Endothelial cell of umbilical vein (primary cell): ENCODE measurements at regions not wholly inside any gene's neighbourhood (a gene's known extent, or its start where the extent isn't known, plus 50 kb on each side); places are given as distances from the start of the nearest gene placed in this dataset.
A peak's percentile ranks its signal among the peaks of the same experiment; 100 is the strongest.

ENCODE experiments used
- BruUV-seq: library from RNA; stranded (reverse); fragments of 400-500 nt; replicated peaks from 2 replicates; lab custom pipeline; 2021; lab: Mats Ljungman, UMichigan
- CTCF ChIA-PET: fragments of 300-600, 350-600 bp; sonication (Branson Sonifier 250); formaldehyde crosslinking; loops from one replicate; lab custom pipeline; 2021; ENCODE audit warnings: antibody characterized with exemption, inconsistent platforms; lab: Charles Lee
- POLR2A ChIA-PET: fragments of 300-600, 350-600 bp; sonication (Branson Sonifier 250); formaldehyde crosslinking; loops from one replicate; lab custom pipeline; 2021; ENCODE audit warnings: antibody characterized with exemption, inconsistent platforms; lab: Charles Lee
- DNase-seq: peaks from one replicate; pipeline ENCODE4 v3.0.0-alpha.2; 2011; ENCODE audit warnings: low read depth, low spot score
- FAIRE-seq: peaks from 2 replicates; lab custom pipeline; 2011; peaks lifted over from hg19 to GRCh38; lab: Jason Lieb, UNC
- H2AFZ ChIP-seq: 2 replicates; pipeline ENCODE4 v1.6.0; 2012; ENCODE audit warnings: low read depth, low read length, control low read depth, inconsistent platforms
- H3K27ac ChIP-seq: 2 replicates; pipeline ENCODE4 v1.5.1; 2011; ENCODE audit warnings: low read depth, mild to moderate bottlenecking, control low read depth, low read length, moderate library complexity; ENCODE audit not compliant: insufficient read depth
- H3K27me3 ChIP-seq, 2 experiments: 2 replicates each; pipeline versions ENCODE4 v1.6.0 to v1.6.1; 2011; ENCODE audit warnings: low read length in 2 of 2, mixed read lengths in 1 of 2; ENCODE audit not compliant: control insufficient read depth in 2 of 2, insufficient read depth in 2 of 2
- H3K36me3 ChIP-seq, 2 experiments: 2 replicates in 1 of 2; 3 replicates in 1 of 2; pipeline ENCODE4 v1.5.1; 2011; ENCODE audit warnings: low read length in 2 of 2, mild to moderate bottlenecking in 1 of 2, moderate library complexity in 1 of 2; ENCODE audit not compliant: control insufficient read depth in 2 of 2, insufficient read depth in 2 of 2; ENCODE audit errors: extremely low read depth in 1 of 2
- H3K4me1 ChIP-seq: 3 replicates; pipeline ENCODE4 v1.5.1; 2011; ENCODE audit warnings: mild to moderate bottlenecking, low read length; ENCODE audit not compliant: control insufficient read depth, insufficient read depth; ENCODE audit errors: extremely low read depth
- H3K4me2 ChIP-seq: 2 replicates; pipeline ENCODE4 v1.6.1; 2011; ENCODE audit warnings: low read length, control low read depth, mixed read lengths; ENCODE audit not compliant: insufficient read depth
- H3K4me3 ChIP-seq, 3 experiments: fragments of 200-600 bp in 1 of 3; sonication (generic), shearing (Covaris generic) in 1 of 3; replicated peaks in 1 of 3; 2 replicates each; pipeline ENCODE4 v1.5.1; 2011 to 2016; ENCODE audit warnings: control low read depth in 3 of 3, low read length in 3 of 3, mild to moderate bottlenecking in 2 of 3, inconsistent platforms in 1 of 3, low read depth in 1 of 3, moderate library complexity in 1 of 3; ENCODE audit not compliant: insufficient read depth in 1 of 3
- H3K79me2 ChIP-seq: 2 replicates; pipeline ENCODE4 v1.6.0; 2012; ENCODE audit warnings: low read length, inconsistent platforms; ENCODE audit not compliant: control insufficient read depth, insufficient read depth
- H3K9ac ChIP-seq: replicated peaks from 2 replicates; pipeline ENCODE3; 2011; ENCODE audit warnings: low read length, control low read depth; ENCODE audit not compliant: insufficient read depth; ENCODE audit errors: extremely low read depth
- H3K9me1 ChIP-seq: replicated peaks from 3 replicates; pipeline ENCODE4 v1.6.0; 2011; ENCODE audit warnings: mild to moderate bottlenecking, low read length; ENCODE audit not compliant: control insufficient read depth, insufficient read depth; ENCODE audit errors: extremely low read depth
- H3K9me3 ChIP-seq: replicated peaks from 2 replicates; pipeline ENCODE4 v1.5.1; 2012; ENCODE audit warnings: low read length, inconsistent platforms; ENCODE audit not compliant: control insufficient read depth, insufficient read depth
- H4K20me1 ChIP-seq: replicated peaks from 2 replicates; pipeline ENCODE3; 2011; ENCODE audit warnings: mild to moderate bottlenecking, low read length; ENCODE audit not compliant: control insufficient read depth, insufficient read depth; ENCODE audit errors: extremely low read depth
- CTCF ChIP-seq, 2 donors: IDR thresholded peaks; 1 replicate in 1 of 2; 2 replicates in 1 of 2; pipeline ENCODE4 v1.5.1; 2011; ENCODE audit warnings: low read length in 2 of 2, mild to moderate bottlenecking in 2 of 2, moderate library complexity in 2 of 2, control low read depth in 1 of 2, inconsistent platforms in 1 of 2, low read depth in 1 of 2; ENCODE audit not compliant: insufficient read depth in 1 of 2; ENCODE audit errors: extremely low read depth in 1 of 2
- EZH2 ChIP-seq: IDR thresholded peaks from 2 replicates; pipeline ENCODE4 v1.6.1; 2012; ENCODE audit warnings: borderline replicate concordance, low read depth, mild to moderate bottlenecking, moderate library complexity, low read length, inconsistent platforms; ENCODE audit not compliant: severe bottlenecking
- FOS ChIP-seq: IDR thresholded peaks from 2 replicates; pipeline ENCODE4 v1.6.1; 2011; ENCODE audit warnings: mild to moderate bottlenecking, low read length, moderate library complexity, borderline replicate concordance; ENCODE audit not compliant: insufficient read depth
- GATA2 ChIP-seq: IDR thresholded peaks from 2 replicates; pipeline ENCODE4 v1.7.0; 2011; ENCODE audit warnings: low read depth, mild to moderate bottlenecking, moderate library complexity, mixed read lengths, low read length; ENCODE audit not compliant: insufficient read length, insufficient read depth
- JUN ChIP-seq: IDR thresholded peaks from 2 replicates; pipeline ENCODE4 v1.6.1; 2011; ENCODE audit warnings: borderline replicate concordance, low read depth; ENCODE audit not compliant: insufficient read length, insufficient read depth
- MAX ChIP-seq: IDR thresholded peaks from 2 replicates; pipeline ENCODE4 v1.6.1; 2011; ENCODE audit not compliant: insufficient read depth, insufficient read length
- MYC ChIP-seq: IDR thresholded peaks from one replicate; pipeline ENCODE4 v1.6.1; 2011; ENCODE audit warnings: mild to moderate bottlenecking, low read depth, low read length
- POLR2A ChIP-seq: IDR thresholded peaks from 2 replicates; pipeline ENCODE4 v1.6.1; 2012; ENCODE audit warnings: low read depth, mild to moderate bottlenecking, control low read depth, low read length
- POLR2AphosphoS5 ChIP-seq: IDR thresholded peaks from 2 replicates; pipeline ENCODE4 v1.6.1; 2012; ENCODE audit warnings: low read depth, mild to moderate bottlenecking, control low read depth, low read length, moderate library complexity; ENCODE audit not compliant: insufficient read depth
- dilution Hi-C: fragments of 300-500 bp; cut with MboI; formaldehyde crosslinking; loops from one replicate; pipeline ENCODE4 v1.15.0; 2019; ENCODE audit warnings: low sequenced_read_pairs; ENCODE audit not compliant: extremely low pct_ligation_motif_present
- intact Hi-C: fragments of 100-400 bp; cut with micrococcal nuclease; formaldehyde crosslinking; loops from one replicate; pipeline ENCODE4 v1.10.0; 2022

DNA sequence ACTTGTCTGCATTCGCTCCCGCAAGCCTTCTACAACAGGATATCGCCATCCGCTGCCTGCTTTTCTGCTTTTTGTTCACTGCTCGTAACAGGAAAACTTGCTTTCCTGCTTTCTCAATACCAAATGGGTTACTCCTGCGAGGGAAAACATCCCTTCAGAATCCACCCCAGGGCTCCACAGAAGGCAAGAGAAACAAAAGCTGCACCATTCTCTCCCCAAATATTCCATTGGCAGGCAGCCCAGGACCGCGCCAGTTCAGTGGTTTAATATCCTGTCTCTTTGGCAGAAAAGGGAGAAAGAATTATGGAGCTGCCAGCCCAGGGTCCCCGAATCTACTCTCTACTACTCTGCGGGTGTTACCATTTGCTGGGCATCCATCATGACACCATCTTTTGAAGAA is 84.7 kb upstream of the DOCK9 start:
- peak overlapping the region; percentile 73 for H3K4me2 ChIP-seq
- no peaks in the 10 kb centered on the region for H4K20me1 ChIP-seq
- no peaks in the 10 kb centered on the region for H3K36me3 ChIP-seq
- TF ChIP-seq JUN (no peak), POLR2A (no peak), POLR2AphosphoS5 (no peak), FOS (no peak), CTCF (IDR thresholded peaks at IDR 0.05; ENCODE audit: extremely low read depth in 1 of 2, insufficient read depth in 1 of 2, low read depth in 1 of 2, low read length in 2 of 2) (no peak), MAX (no peak), EZH2 (no peak), MYC (no peak), GATA2 (no peak)
- ChIA-PET POLR2A (no interaction called here), CTCF (interaction anchor here (0.8 to 1.0 kb wide), 2 partner anchors 11 to 18 kb away, joined by 4 read pairs; no protein-coding TSS in a partner anchor)
- dilution Hi-C loops, result no loop called here
- peak; percentile 96 for DNase-seq
- H3K4me3 ChIP-seq, result peak overlapping the region in 1 of 3 experiments; percentile 46
- H3K27ac ChIP-seq, result peak overlapping the region; percentile 59
- H3K9me3 ChIP-seq, result no peaks in the 10 kb centered on the region
- H3K9ac ChIP-seq, result peak overlapping the region; percentile 30
- no peaks in the 10 kb centered on the region for H3K27me3 ChIP-seq
- BruUV-seq, result TSS peak; percentile 89
- intact Hi-C loops, result loop anchor here (2.0 kb wide), 1 partner anchor 22 kb away; no protein-coding TSS in a partner anchor
- peaks cover 38% of the 10 kb centered on the region for H3K4me1 ChIP-seq
- H2AFZ ChIP-seq, result peak overlapping the region; percentile 71
- H3K9me1 ChIP-seq, result no peaks in the 10 kb centered on the region
- H3K79me2 ChIP-seq, result peaks cover 7% of the 10 kb centered on the region
- peak; percentile 96 for FAIRE-seq
